Dendritic cell treated with granulocyte-macrophage colony-stimulating factor and Interleukin-4, amounts not matched to agents 40 ng/mL and 50 ng/mL, for 4 days (primary cell): ENCODE measurements at regions not wholly inside any gene's neighbourhood (a gene's known extent, or its start where the extent isn't known, plus 50 kb on each side); places are given as distances from the start of the nearest gene placed in this dataset.

ENCODE experiments used
- H3K27ac Mint-ChIP-seq: one replicate; pipeline ENCODE4 v1.8.0; 2022; ENCODE audit warnings: mild to moderate bottlenecking, mixed read lengths
- H3K27me3 Mint-ChIP-seq: one replicate; pipeline ENCODE4 v1.8.0; 2022; ENCODE audit warnings: mild to moderate bottlenecking, mixed read lengths
- H3K36me3 Mint-ChIP-seq: one replicate; pipeline ENCODE4 v1.8.0; 2022; ENCODE audit warnings: low read depth, mixed read lengths
- H3K4me1 Mint-ChIP-seq: one replicate; pipeline ENCODE4 v1.8.0; 2022; ENCODE audit warnings: low read depth, mixed read lengths
- H3K4me3 Mint-ChIP-seq: one replicate; pipeline ENCODE4 v1.8.0; 2022; ENCODE audit warnings: mild to moderate bottlenecking, moderate library complexity, mixed read lengths
- H3K9me3 Mint-ChIP-seq: one replicate; pipeline ENCODE4 v1.8.0; 2022; ENCODE audit warnings: mixed read lengths
- intact Hi-C: fragments of 100-400 bp; cut with micrococcal nuclease; formaldehyde crosslinking; loops from one replicate; pipeline ENCODE4 v1.15.0; 2022

DNA sequence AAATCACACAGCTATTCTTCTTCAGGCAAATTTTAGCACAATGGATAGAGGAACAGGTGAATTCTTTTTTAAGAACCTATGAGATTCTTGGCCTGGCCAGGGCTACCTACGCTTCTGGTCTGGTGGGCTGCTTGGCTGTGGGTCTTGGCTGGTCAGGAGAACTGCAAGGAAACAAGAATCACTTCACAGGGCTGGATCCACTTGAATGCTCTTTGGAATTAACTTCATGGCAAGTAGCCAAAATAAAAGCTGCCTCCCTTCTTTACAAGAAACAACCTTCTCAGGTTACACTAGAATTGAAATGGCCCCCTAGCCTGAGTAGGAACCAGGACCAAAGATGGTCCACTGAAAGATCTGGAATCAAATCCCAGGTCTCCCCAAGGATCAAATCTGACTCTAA is 519.1 kb downstream of the IQCM start:
- H3K4me1 Mint-ChIP-seq, result no peaks in the 10 kb centered on the region
- H3K4me3 Mint-ChIP-seq, result no peak overlapping the region
- intact Hi-C loops, result no loop called here
- H3K36me3 Mint-ChIP-seq, result no peaks in the 10 kb centered on the region
- no peaks in the 10 kb centered on the region for H3K9me3 Mint-ChIP-seq
- H3K27me3 Mint-ChIP-seq, result no peaks in the 10 kb centered on the region
- no peak overlapping the region for H3K27ac Mint-ChIP-seq

DNA sequence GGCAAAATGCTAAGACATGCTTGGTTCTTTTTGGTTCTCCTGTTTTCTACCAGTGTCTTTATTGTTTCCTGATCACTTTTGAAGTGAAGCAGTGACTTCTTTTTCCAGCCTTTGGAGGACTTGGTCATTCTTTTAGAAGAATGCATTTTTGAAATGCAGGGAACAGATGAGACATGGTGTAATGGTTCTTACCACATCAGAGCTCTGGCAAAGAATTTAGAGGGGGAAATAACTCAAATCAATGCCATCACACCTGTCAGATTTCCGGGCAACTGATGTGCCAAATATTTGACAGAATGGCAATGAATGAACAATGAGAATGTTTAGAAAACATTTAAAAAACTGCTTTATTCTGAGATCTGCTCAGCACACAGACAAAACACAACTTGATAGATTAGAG is 519.6 kb downstream of the IQCM start:
- intact Hi-C loops, result no loop called here
- no peak overlapping the region for H3K27ac Mint-ChIP-seq
- no peaks in the 10 kb centered on the region for H3K4me1 Mint-ChIP-seq
- no peaks in the 10 kb centered on the region for H3K27me3 Mint-ChIP-seq
- no peaks in the 10 kb centered on the region for H3K9me3 Mint-ChIP-seq
- H3K36me3 Mint-ChIP-seq, result no peaks in the 10 kb centered on the region
- no peak overlapping the region for H3K4me3 Mint-ChIP-seq

GRCh38 chr4:149294601-149295000 is 521.0 kb downstream of the IQCM start:
- H3K4me1 Mint-ChIP-seq, result no peaks in the 10 kb centered on the region
- intact Hi-C loops, result no loop called here
- no peak overlapping the region for H3K4me3 Mint-ChIP-seq
- H3K36me3 Mint-ChIP-seq, result no peaks in the 10 kb centered on the region
- H3K27ac Mint-ChIP-seq, result no peak overlapping the region
- no peaks in the 10 kb centered on the region for H3K9me3 Mint-ChIP-seq
- no peaks in the 10 kb centered on the region for H3K27me3 Mint-ChIP-seq

DNA sequence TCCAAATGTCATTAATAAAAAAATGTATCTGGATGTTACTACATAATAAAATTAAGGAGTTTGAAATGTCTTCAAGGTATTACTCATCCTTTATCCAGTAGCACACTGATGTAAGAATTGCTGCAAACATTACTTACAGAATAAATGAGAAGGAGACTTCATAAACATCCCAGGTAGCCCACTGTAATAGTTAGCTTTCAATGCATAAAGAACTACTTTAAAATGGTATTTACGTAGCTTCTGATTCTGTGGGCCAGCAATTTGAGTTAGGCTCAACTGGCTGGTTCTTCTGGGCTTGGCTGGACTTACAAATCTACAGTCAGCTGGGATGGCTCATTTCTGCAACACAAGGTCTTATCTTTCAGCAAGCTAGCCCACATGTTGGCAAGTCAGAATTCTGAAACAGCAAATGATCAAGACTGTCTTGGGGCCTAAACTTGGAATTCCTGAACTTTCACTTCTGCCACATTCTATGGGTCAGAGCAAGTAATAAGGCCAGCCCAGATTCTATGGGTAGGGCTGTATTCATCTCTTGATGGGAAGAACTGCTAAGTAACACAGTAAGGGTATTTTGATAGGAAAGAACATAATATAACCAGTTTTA is 522.5 kb downstream of the IQCM start:
- H3K36me3 Mint-ChIP-seq, result no peaks in the 10 kb centered on the region
- H3K4me1 Mint-ChIP-seq, result no peaks in the 10 kb centered on the region
- no peak overlapping the region for H3K27ac Mint-ChIP-seq
- no peaks in the 10 kb centered on the region for H3K9me3 Mint-ChIP-seq
- no peak overlapping the region for H3K4me3 Mint-ChIP-seq
- no peaks in the 10 kb centered on the region for H3K27me3 Mint-ChIP-seq
- intact Hi-C loops, result no loop called here

- Mint-ChIP-seq H3K27me3 (no peaks in the 10 kb centered on the region), H3K27ac (no peak overlapping the region), H3K4me1 (no peaks in the 10 kb centered on the region), H3K36me3 (no peaks in the 10 kb centered on the region), H3K9me3 (peaks cover 2% of the 10 kb centered on the region), H3K4me3 (no peak overlapping the region)
- intact Hi-C loops, result no loop called here
These were observed 523.1 kb downstream of the IQCM start for GRCh38 chr4:149292425-149293007.

GRCh38 chr4:149291463-149291862 is 524.2 kb downstream of the IQCM start:
- H3K9me3 Mint-ChIP-seq, result peaks cover 12% of the 10 kb centered on the region
- H3K4me1 Mint-ChIP-seq, result no peaks in the 10 kb centered on the region
- no peaks in the 10 kb centered on the region for H3K36me3 Mint-ChIP-seq
- H3K4me3 Mint-ChIP-seq, result no peak overlapping the region
- intact Hi-C loops, result no loop called here
- no peaks in the 10 kb centered on the region for H3K27me3 Mint-ChIP-seq
- H3K27ac Mint-ChIP-seq, result no peak overlapping the region

DNA sequence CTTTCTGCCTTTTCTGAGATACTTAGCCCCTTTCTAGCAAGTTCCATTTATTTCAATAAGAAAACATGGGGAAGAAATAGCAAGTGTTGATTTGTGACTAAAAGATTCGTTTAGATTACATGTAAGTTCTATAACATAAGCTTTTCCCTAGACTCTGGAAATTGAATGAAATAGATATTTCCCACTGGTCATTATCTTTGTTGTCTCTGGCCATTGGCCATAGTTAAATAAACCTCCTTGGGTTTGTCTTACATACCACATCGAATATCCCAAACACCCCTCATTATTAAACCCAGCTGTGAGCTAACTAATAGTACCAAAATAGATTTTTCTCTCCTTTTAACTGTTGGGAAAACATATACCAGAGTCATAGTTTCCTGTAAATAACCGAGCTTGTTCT is 534.8 kb downstream of the IQCM start:
- Mint-ChIP-seq H3K36me3 (no peaks in the 10 kb centered on the region), H3K27ac (no peak overlapping the region), H3K4me3 (no peak overlapping the region), H3K4me1 (no peaks in the 10 kb centered on the region), H3K9me3 (peaks cover under 1% of the 10 kb centered on the region), H3K27me3 (no peaks in the 10 kb centered on the region)
- intact Hi-C loops, result no loop called here

GRCh38 chr4:149279776-149280175 is 535.9 kb downstream of the IQCM start:
- Mint-ChIP-seq H3K4me3 (no peak overlapping the region), H3K27me3 (no peaks in the 10 kb centered on the region)
- intact Hi-C loops, result no loop called here

DNA sequence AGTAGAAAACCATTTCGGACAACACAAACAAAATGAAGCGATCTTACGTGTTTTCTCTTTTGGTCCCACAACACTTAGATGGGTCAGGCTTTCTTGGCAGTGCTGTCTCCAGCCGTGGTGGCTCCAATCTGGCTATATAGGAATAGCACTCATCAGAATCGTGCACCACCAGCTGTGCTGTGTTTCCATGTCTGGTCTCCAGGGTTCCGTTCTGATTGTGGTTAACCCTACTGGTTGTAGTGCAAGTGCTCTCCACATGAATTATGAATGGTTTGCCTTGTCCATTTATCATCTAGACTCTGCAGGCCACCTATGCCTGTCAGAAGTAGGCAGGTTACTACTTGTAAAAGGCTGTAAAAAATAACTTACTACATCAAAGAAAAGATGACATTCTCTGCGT is 536.3 kb downstream of the IQCM start:
- Mint-ChIP-seq H3K4me1 (no peaks in the 10 kb centered on the region), H3K4me3 (no peak overlapping the region), H3K9me3 (no peaks in the 10 kb centered on the region), H3K27me3 (no peaks in the 10 kb centered on the region), H3K36me3 (no peaks in the 10 kb centered on the region), H3K27ac (no peak overlapping the region)
- intact Hi-C loops, result no loop called here

More at GRCh38 chr4:149279776-149280175, 535.9 kb downstream of the IQCM start:
- Mint-ChIP-seq H3K9me3 (no peaks in the 10 kb centered on the region), H3K27ac (no peak overlapping the region), H3K36me3 (no peaks in the 10 kb centered on the region), H3K4me1 (no peaks in the 10 kb centered on the region)

DNA sequence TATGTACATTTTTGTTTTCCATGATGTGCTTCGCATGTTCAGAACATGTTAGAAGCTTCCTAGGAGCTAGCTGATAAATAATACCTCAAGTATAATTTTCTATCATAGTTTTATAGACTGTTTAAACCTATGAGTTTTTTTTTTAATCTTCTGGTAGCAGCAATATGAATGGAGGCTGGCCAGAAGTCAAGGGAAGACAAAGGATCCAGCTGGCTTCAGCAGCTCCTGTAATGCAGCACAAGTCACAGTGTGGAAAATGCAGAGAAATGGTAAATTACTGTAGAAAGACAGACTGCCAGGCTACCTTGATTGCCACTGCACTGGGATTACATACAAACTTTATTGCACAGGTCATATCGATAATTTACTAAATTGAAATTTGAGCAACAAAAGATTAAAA is 537.9 kb downstream of the IQCM start:
- intact Hi-C loops, result no loop called here
- Mint-ChIP-seq H3K36me3 (no peaks in the 10 kb centered on the region), H3K27me3 (no peaks in the 10 kb centered on the region), H3K4me1 (no peaks in the 10 kb centered on the region), H3K4me3 (no peak overlapping the region), H3K27ac (no peak overlapping the region), H3K9me3 (peaks cover 2% of the 10 kb centered on the region)

- Mint-ChIP-seq H3K4me3 (no peak overlapping the region), H3K27me3 (no peaks in the 10 kb centered on the region), H3K36me3 (no peaks in the 10 kb centered on the region), H3K27ac (no peak overlapping the region), H3K4me1 (no peaks in the 10 kb centered on the region), H3K9me3 (peaks cover 8% of the 10 kb centered on the region)
- intact Hi-C loops, result no loop called here
These were observed 545.8 kb downstream of the IQCM start for GRCh38 chr4:149269835-149270234.

DNA sequence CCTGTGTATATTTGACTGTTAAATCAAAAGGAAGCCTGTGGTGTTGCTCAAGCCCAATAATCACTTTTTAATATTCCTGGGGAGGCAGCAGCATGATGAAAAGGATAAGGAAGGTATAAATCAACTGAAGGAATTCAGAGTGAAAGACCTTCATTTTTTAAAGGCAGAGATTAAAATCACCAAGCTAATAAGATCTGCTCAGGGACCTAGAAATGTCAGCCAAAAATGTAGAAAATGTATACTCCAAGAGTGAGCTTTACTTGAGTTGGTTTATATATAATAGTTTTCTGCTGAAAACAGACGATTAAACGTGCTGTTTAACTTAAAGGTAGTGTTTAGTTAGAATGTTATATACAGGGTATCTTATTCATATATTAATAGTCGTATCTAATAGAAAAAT is 549.3 kb downstream of the IQCM start:
- Mint-ChIP-seq H3K27ac (no peak overlapping the region), H3K36me3 (no peaks in the 10 kb centered on the region), H3K4me3 (no peak overlapping the region), H3K9me3 (no peaks in the 10 kb centered on the region), H3K27me3 (no peaks in the 10 kb centered on the region), H3K4me1 (no peaks in the 10 kb centered on the region)
- intact Hi-C loops, result no loop called here

- H3K27ac Mint-ChIP-seq, result no peak overlapping the region
- intact Hi-C loops, result no loop called here
- no peaks in the 10 kb centered on the region for H3K27me3 Mint-ChIP-seq
- H3K9me3 Mint-ChIP-seq, result no peaks in the 10 kb centered on the region
- no peaks in the 10 kb centered on the region for H3K4me1 Mint-ChIP-seq
- no peak overlapping the region for H3K4me3 Mint-ChIP-seq
- H3K36me3 Mint-ChIP-seq, result no peaks in the 10 kb centered on the region
These were observed 550.0 kb downstream of the IQCM start for GRCh38 chr4:149265645-149266044.

DNA sequence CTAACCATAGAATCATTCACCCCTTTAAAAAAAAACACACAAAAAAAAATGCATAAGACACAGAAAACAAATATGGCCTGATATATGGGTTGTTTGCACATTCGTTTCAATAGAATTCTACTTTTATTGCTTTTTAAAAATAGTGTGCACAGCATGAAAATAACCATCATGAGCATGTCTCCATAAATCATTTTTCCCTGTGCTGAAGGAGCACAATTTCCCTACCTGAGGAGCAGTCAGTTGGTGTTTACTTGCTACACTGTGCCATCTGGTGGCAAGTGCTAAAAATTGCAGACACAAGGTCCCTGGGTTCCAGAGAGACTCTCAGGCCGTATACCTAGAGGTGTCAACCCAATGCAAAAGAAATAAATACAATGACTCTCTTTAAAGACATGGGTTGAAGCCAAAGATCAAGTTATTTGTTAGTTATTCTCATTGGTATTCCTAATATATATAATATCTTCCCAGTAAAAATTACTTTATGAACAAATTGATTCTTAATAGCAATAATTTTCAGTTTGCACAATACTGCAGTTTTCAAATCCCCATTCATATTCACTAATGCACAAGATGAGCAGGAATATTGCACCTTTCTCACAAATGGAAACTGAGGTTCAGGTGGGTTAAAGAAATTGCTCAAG is 551.4 kb downstream of the IQCM start:
- H3K4me1 Mint-ChIP-seq, result no peaks in the 10 kb centered on the region
- intact Hi-C loops, result no loop called here
- no peak overlapping the region for H3K4me3 Mint-ChIP-seq
- H3K9me3 Mint-ChIP-seq, result no peaks in the 10 kb centered on the region
- no peak overlapping the region for H3K27ac Mint-ChIP-seq
- H3K36me3 Mint-ChIP-seq, result no peaks in the 10 kb centered on the region
- H3K27me3 Mint-ChIP-seq, result no peaks in the 10 kb centered on the region
